ENCODE measurements at regions not wholly inside any gene's neighbourhood (a gene's known extent, or its start where the extent isn't known, plus 50 kb on each side); places are given as distances from the start of the nearest gene placed in this dataset.

GRCh38 chr15:70561885-70562284 lies 201.5 kb downstream of the UACA start:
- TF ChIP-seq FOXP2 (optimal IDR thresholded peaks at IDR 0.05; ENCODE audit: control extremely low read depth, extremely low read length, insufficient read depth), result no peak
- no peak for TF ChIP-seq EZH2 (IDR thresholded peaks at IDR 0.05)

Measured in SK-N-MC (cell line).